GM06990 (cell line): ENCODE measurements at regions not wholly inside any gene's neighbourhood (a gene's known extent, or its start where the extent isn't known, plus 50 kb on each side); places are given as distances from the start of the nearest gene placed in this dataset.

Experiments
- DNase-seq: peaks from one replicate; pipeline ENCODE4 v3.0.0-alpha.2; 2011; ENCODE audit not compliant: insufficient read length; ENCODE audit errors: extremely low read depth
- H3K27me3 ChIP-seq: replicated peaks from 2 replicates; pipeline ENCODE4 v1.6.0; 2011; ENCODE audit warnings: low read length; ENCODE audit not compliant: control insufficient read depth, insufficient read depth
- H3K36me3 ChIP-seq: 2 replicates; pipeline ENCODE4 v1.5.1; 2011; ENCODE audit warnings: low read length; ENCODE audit not compliant: control insufficient read depth, insufficient read depth
- H3K4me3 ChIP-seq: replicated peaks from 2 replicates; pipeline ENCODE4 v1.5.1; 2011; ENCODE audit warnings: low read depth, mild to moderate bottlenecking, control low read depth, low read length
- CTCF ChIP-seq: IDR thresholded peaks from 2 replicates; pipeline ENCODE4 v1.5.1; 2011; ENCODE audit warnings: low read length, control low read depth, mild to moderate bottlenecking, inconsistent platforms; ENCODE audit not compliant: insufficient read depth, poor library complexity, severe bottlenecking

GRCh38 chr10:78547905-78548304 lies 514.2 kb downstream of the RPS24 start:
- DNase-seq: no peak
- no peak overlapping the region for H3K4me3 ChIP-seq
- TF ChIP-seq CTCF: no peak
- peaks cover 3% of the 10 kb centered on the region for H3K27me3 ChIP-seq
- no peaks in the 10 kb centered on the region for H3K36me3 ChIP-seq

- TF ChIP-seq CTCF: no peak
- Histone ChIP-seq H3K36me3 (no peaks in the 10 kb centered on the region), H3K27me3 (peaks cover 3% of the 10 kb centered on the region), H3K4me3 (no peak overlapping the region)
- DNase-seq: no peak
These were observed 514.7 kb downstream of the RPS24 start for GRCh38 chr10:78548369-78548768.

DNA sequence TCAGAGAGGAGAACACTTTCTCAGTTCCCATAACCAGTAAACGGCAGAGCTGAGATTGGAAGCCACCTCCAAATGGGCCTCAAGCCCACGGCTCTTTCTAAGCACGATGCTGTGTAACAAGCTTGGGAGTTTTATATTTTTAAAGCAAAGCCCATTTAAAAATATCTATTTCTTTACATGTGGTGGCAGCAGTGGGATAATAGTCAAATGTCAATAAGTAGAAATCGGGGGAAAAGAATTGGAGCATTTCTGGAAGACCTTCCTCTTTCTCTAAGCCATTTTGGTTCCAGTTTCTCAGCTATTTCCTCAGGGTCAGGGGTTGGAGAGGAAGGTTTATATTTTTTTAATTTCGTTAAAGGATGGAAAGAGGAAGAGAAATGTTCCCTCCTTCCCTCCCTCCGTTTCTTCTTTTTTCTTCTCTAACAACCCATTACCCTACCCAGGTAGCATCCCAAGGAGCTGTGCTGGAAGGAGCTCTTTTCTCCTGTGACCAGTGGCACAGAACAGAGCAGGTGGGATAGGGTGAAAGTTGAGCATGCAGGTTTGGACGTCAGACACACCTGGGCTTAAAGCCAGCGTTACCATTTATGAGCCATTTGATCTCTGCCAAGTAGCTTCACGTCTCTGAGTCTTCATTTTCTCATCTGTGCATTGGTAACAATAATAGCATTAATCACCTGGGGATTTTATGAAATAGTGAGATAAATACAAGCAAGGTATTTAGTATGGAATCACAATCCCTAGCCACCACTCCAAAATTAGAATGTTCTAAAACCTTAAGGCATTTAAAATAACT lies 515.7 kb downstream of the RPS24 start:
- DNase-seq: no peak
- Histone ChIP-seq H3K4me3 (no peak overlapping the region), H3K27me3 (peaks cover 3% of the 10 kb centered on the region), H3K36me3 (no peaks in the 10 kb centered on the region)
- no peak for TF ChIP-seq CTCF

DNA sequence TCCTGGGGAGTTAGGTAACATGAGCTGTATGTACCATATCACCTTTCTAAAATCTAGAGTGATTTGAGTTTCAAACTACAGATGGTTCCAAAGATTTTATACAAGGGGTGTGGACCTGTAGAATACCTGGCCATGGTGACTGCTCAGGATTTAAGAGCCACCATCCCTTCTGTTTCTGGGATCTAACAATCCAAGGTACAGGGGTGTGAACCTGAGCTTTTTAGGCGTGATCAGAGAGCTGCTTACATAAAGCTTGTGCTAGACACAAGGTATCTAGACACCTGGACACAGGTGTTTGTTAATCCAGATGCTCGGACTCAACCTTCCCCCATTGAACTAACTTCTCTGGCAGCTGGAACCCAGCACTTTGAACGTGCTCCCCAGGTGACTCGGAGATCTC lies 516.4 kb downstream of the RPS24 start:
- H3K27me3 ChIP-seq: no peaks in the 10 kb centered on the region
- no peak for DNase-seq
- no peaks in the 10 kb centered on the region for H3K36me3 ChIP-seq
- no peak for TF ChIP-seq CTCF
- no peak overlapping the region for H3K4me3 ChIP-seq

- no peaks in the 10 kb centered on the region for H3K27me3 ChIP-seq
- H3K4me3 ChIP-seq: no peak overlapping the region
- no peak for TF ChIP-seq CTCF
- no peaks in the 10 kb centered on the region for H3K36me3 ChIP-seq
- DNase-seq: no peak
These were observed 517.1 kb downstream of the RPS24 start for GRCh38 chr10:78550716-78551115.
